ENCODE measurements at regions not wholly inside any gene's neighbourhood (a gene's known extent, or its start where the extent isn't known, plus 50 kb on each side); places are given as distances from the start of the nearest gene placed in this dataset.

- TF ChIP-seq CREB5 (CRISPR knock-in tag; IDR thresholded peaks at IDR 0.05; ENCODE audit: low read depth) = no peak
Observed at GRCh38 chr7:41842956-41843355, 140.1 kb upstream of the INHBA start (continued).

GRCh38 chr7:41837916-41838315 is 135.0 kb upstream of the INHBA start:
- no peak for ATAC-seq
- TF ChIP-seq ISL1 (CRISPR knock-in tag; IDR thresholded peaks at IDR 0.05) (no peak), CSRNP3 (CRISPR knock-in tag; IDR thresholded peaks at IDR 0.05) (no peak), ZC3H10 (CRISPR knock-in tag; IDR thresholded peaks at IDR 0.05) (no peak), ZFP3 (CRISPR knock-in tag; IDR thresholded peaks at IDR 0.05) (no peak), ZFP30 (CRISPR knock-in tag; IDR thresholded peaks at IDR 0.05) (no peak), BACH2 (CRISPR knock-in tag; IDR thresholded peaks at IDR 0.05; ENCODE audit: borderline replicate concordance) (no peak), TCF4 (CRISPR knock-in tag; IDR thresholded peaks at IDR 0.05; ENCODE audit: borderline replicate concordance) (no peak), SNAI2 (CRISPR knock-in tag; IDR thresholded peaks at IDR 0.05) (no peak), ZNF70 (CRISPR knock-in tag; IDR thresholded peaks at IDR 0.05) (no peak), OSR1 (CRISPR knock-in tag; IDR thresholded peaks at IDR 0.05) (no peak), PPARA (CRISPR knock-in tag; IDR thresholded peaks at IDR 0.05; ENCODE audit: borderline replicate concordance) (no peak), ESRRG (CRISPR knock-in tag; IDR thresholded peaks at IDR 0.05) (no peak), TSHZ2 (CRISPR knock-in tag; IDR thresholded peaks at IDR 0.05) (no peak)

GRCh38 chr7:41835976-41836530 is 133.2 kb upstream of the INHBA start:
- peak; percentile 59 for ATAC-seq
- TF ChIP-seq ZFP3 (CRISPR knock-in tag; IDR thresholded peaks at IDR 0.05) (no peak), BACH2 (CRISPR knock-in tag; IDR thresholded peaks at IDR 0.05; ENCODE audit: borderline replicate concordance) (no peak), ZFP30 (CRISPR knock-in tag; IDR thresholded peaks at IDR 0.05) (no peak), TOX (CRISPR knock-in tag; IDR thresholded peaks at IDR 0.05; ENCODE audit: borderline replicate concordance) (no peak), CSRNP3 (CRISPR knock-in tag; IDR thresholded peaks at IDR 0.05) (no peak), OSR1 (CRISPR knock-in tag; IDR thresholded peaks at IDR 0.05) (no peak)

DNA sequence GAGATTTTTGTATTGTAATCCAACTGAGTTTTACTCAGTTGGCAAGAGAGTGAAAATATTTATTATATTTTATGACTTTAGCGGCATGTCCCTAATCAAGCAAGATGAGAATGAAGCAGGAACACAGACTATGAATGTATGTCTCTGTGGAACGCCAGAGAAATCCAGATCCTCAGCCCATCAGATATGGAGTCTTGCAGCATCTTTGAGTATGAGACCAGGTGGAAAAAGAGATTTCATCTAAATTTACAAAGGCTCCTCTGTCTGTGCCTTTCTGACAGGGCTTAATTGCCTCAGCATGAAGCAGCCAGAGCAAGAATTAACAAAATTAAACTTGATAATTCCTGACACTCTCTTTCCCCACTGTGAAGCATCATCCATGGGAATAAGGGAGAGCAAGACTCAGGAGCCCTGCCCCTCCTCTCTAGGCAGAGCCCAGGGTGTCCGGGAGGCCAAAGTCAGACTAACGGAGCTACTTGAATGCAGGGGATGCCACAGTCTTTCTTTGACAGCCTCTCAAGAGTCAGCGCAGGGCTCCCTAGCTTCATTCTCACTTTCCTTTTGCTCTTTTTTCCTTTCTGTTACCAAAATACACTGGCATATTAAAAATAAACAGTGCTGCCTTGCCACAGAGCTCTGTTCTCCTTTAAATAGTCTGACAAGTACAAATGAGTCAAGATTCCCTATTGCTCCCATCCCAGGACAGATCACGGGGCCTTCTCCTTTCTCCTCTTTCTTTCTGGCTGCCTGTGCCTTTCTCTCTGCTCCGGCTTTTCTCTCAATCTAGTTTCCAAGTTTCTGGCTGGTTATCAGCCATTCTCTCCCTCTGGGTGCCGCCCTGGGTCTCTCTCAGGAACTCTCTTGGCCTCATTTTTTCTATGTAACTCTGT is 132.2 kb upstream of the INHBA start:
- no peak for TF ChIP-seq PATZ1 (CRISPR knock-in tag; IDR thresholded peaks at IDR 0.05; ENCODE audit: borderline replicate concordance)
- peak; percentile 48; the same call in 1 of the 2 replicates for TF ChIP-seq CSDC2 (CRISPR knock-in tag; IDR thresholded peaks at IDR 0.05)
- TF ChIP-seq ZFP3 (CRISPR knock-in tag; IDR thresholded peaks at IDR 0.05) = no peak
- ATAC-seq = peak; percentile 92

Measured in SK-N-SH treated with all-trans-retinoic acid at 6 μM for 48 hours (cell line).